Testis (tissue), 2 donors: ENCODE measurements at regions not wholly inside any gene's neighbourhood (a gene's known extent, or its start where the extent isn't known, plus 50 kb on each side); places are given as distances from the start of the nearest gene placed in this dataset.

Source experiments
- DNase-seq: peaks from one replicate; pipeline ENCODE4 v3.0.0-alpha.2; 2019
- H3K27ac ChIP-seq, 2 donors: fragments of 200-600 bp; sonication (generic); one replicate each; pipeline ENCODE4 v1.5.1; 2019
- H3K27me3 ChIP-seq: fragments of 200-600 bp; sonication (generic); one replicate; pipeline ENCODE4 v1.5.1; 2019
- H3K36me3 ChIP-seq: fragments of 200-600 bp; sonication (generic); one replicate; pipeline ENCODE4 v1.5.1; 2017; ENCODE audit warnings: low read depth; ENCODE audit errors: missing control alignments
- H3K4me1 ChIP-seq: fragments of 200-600 bp; sonication (generic); one replicate; pipeline ENCODE4 v1.5.1; 2019
- H3K4me3 ChIP-seq, 2 donors: fragments of 200-600 bp; sonication (generic); one replicate each; pipeline ENCODE4 v1.5.1; 2017 to 2019
- H3K9me3 ChIP-seq: fragments of 200-600 bp; sonication (generic); one replicate; pipeline ENCODE4 v1.5.1; 2017
- POLR2A ChIP-seq: fragments of 450-650 bp; IDR thresholded peaks from one replicate; pipeline ENCODE4 v1.6.1; 2017; ENCODE audit warnings: antibody characterized with exemption, mild to moderate bottlenecking, moderate library complexity
- WGBS, 2 donors: methylation state at CpG; one replicate each; pipeline ENCODE4 v1.1.5; 2018; 5-methylcytosine and 5-hydroxymethylcytosine counted together
- intact Hi-C: fragments of 100-400 bp; cut with DNase I; formaldehyde crosslinking; loops from one replicate; pipeline ENCODE4 v1.15.1; 2023; ENCODE audit warnings: low total_unique reads
- TF ChIP-seq, protein P1 (sequence below), 3 experiments: fragments of 450-650 bp in 2 of 3; fragments of 200-600 bp in 1 of 3; sonication (generic) in 1 of 3; IDR thresholded peaks; one replicate each; pipeline ENCODE4 v1.5.1; 2016 to 2019; ENCODE audit warnings: antibody characterized with exemption in 3 of 3, mild to moderate bottlenecking in 2 of 3, moderate library complexity in 1 of 3

DNA sequence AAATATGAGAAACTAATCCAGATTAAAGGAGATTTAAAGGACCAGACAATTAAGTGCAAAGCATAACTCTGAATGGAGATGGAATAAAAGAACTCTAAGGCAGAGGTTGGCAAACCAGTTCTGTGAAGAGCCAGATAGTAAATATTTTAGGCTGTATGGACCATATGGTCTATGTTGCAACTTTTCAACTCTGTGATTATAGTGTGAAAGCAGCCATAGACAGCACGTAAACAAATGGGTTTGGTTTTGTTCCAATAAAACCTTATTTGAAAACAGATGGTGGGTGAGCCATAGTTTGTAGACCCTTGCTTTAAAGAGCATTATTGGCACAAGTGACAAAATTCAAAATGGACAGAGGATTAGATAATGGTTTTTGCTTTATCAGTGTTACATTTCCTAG, 884.1 kb downstream of the CCSER2 start:
- no peak for DNase-seq

DNA sequence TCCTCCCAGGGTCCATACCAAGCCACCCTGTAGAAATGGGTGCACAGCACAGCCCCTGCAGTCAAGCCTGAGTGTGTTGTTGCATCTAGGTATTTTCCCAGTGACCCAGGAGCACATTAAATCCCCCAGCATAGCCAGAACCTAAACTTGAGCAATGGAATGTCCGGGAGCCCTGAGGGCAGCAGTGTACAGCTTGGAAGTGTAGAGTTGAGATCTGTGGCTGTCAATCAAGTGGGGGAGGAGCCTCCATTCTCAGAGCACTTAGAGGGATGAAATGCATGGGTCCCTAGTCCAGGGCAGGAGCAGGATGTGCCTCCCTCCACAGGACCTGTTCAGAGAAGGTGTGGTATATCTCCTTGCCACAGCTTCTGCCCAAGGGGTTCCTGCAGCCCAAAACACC, 885.1 kb downstream of the CCSER2 start:
- no peaks in the 10 kb centered on the region for H3K27me3 ChIP-seq
- intact Hi-C loops: no loop called here
- no peaks in the 10 kb centered on the region for H3K9me3 ChIP-seq
- H3K4me1 ChIP-seq: no peaks in the 10 kb centered on the region
- WGBS, 2 donors: 88 to 91% methylated on average over 1 of the region's 1 CpG
- TF ChIP-seq, protein P1, sequence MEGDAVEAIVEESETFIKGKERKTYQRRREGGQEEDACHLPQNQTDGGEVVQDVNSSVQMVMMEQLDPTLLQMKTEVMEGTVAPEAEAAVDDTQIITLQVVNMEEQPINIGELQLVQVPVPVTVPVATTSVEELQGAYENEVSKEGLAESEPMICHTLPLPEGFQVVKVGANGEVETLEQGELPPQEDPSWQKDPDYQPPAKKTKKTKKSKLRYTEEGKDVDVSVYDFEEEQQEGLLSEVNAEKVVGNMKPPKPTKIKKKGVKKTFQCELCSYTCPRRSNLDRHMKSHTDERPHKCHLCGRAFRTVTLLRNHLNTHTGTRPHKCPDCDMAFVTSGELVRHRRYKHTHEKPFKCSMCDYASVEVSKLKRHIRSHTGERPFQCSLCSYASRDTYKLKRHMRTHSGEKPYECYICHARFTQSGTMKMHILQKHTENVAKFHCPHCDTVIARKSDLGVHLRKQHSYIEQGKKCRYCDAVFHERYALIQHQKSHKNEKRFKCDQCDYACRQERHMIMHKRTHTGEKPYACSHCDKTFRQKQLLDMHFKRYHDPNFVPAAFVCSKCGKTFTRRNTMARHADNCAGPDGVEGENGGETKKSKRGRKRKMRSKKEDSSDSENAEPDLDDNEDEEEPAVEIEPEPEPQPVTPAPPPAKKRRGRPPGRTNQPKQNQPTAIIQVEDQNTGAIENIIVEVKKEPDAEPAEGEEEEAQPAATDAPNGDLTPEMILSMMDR (IDR thresholded peaks at IDR 0.05): no peak
- no peak for TF ChIP-seq POLR2A
- H3K27ac ChIP-seq: no peak overlapping the region
- H3K4me3 ChIP-seq: no peak overlapping the region
- no peaks in the 10 kb centered on the region for H3K36me3 ChIP-seq
- no peak for DNase-seq

More for the DNA sequence above, 884.1 kb downstream of the CCSER2 start:
- Histone ChIP-seq H3K4me1 (no peaks in the 10 kb centered on the region), H3K27me3 (no peaks in the 10 kb centered on the region), H3K27ac (no peak overlapping the region), H3K9me3 (no peaks in the 10 kb centered on the region), H3K36me3 (no peaks in the 10 kb centered on the region), H3K4me3 (no peak overlapping the region)
- intact Hi-C loops: no loop called here
- TF ChIP-seq, protein P1 (IDR thresholded peaks at IDR 0.05): no peak
- TF ChIP-seq POLR2A: no peak
- WGBS, 2 donors: 34 to 76% methylated on average over 1 of the region's 1 CpG

DNA sequence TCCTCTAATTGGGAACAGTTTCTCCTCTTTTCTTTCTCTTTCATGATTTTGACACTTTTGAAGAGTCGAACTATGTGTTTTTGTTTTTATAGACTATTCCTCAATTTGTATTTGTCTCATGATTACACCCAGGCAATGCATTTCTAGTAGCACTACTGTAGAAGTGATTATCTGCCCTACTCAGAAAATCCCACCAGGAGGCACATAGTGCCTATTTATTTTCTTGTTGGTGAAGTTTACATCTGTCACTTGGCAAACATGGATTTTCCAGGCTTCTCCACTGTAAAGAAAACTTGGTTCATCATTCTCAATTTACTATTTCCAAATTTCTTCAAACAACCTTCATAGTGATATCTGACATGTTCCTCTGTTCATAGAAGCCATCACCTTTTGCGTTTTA, 893.9 kb downstream of the CCSER2 start:
- intact Hi-C loops: no loop called here
- Histone ChIP-seq H3K9me3 (no peaks in the 10 kb centered on the region), H3K4me1 (no peaks in the 10 kb centered on the region), H3K36me3 (no peaks in the 10 kb centered on the region), H3K27me3 (no peaks in the 10 kb centered on the region), H3K4me3 (no peak overlapping the region), H3K27ac (no peak overlapping the region)
- WGBS, 2 donors: 89 to 94% methylated on average over 2 of the region's 2 CpGs
- DNase-seq: no peak
- TF ChIP-seq, protein P1 (IDR thresholded peaks at IDR 0.05): no peak
- no peak for TF ChIP-seq POLR2A

DNA sequence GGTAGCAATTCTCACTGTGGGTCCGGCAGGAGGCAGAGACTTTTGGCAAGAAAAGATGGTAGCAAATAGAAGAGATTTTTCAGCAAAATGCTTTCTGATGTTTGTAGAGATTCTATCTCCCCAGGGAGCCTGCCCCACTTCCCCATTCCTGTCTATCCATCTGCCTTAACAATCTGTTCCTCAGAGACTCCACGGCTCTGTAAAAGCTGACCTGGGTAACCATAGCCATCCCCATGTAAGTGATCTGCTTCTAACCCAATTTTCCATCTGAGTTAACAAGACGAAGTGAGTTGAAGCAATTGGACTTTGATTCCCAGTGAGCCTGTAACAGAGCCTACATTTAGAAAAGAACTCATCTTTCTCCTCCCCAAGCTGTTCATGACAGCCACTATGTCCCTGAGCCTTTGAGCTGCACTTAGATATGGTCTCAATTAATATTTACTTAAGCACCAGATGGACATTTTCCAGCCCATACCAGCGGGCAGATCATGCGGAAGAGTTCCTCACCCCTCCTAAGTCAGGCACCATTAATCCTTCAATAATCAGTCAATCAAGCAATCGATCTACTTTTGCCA, 896.1 kb downstream of the CCSER2 start:
- intact Hi-C loops: no loop called here
- WGBS, 2 donors: 72 to 91% methylated on average over 6 of the region's 6 CpGs
- Histone ChIP-seq H3K9me3 (no peaks in the 10 kb centered on the region), H3K4me1 (no peaks in the 10 kb centered on the region), H3K36me3 (no peaks in the 10 kb centered on the region), H3K27me3 (no peaks in the 10 kb centered on the region), H3K4me3 (no peak overlapping the region), H3K27ac (no peak overlapping the region)
- TF ChIP-seq, protein P1 (IDR thresholded peaks at IDR 0.05): no peak
- TF ChIP-seq POLR2A: no peak
- DNase-seq: no peak

DNA sequence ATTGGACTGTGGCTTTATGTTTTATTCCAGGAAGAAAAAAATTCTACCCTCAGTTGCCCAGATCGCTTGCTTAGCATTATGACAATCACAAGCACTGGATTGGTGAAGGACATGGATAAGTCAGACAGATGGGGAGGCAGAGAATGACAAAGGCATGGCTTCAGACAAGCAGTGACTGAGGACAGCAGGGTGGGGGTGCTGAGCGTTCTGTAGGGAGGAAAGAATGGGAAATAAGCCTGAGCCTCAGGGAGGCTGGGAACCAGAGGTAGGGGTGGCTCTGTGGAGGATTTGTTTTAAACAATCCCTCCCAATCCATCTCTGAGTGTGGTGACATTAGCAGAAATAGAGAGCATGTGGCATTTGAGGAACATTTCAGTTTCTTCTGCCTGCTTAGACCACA, 896.9 kb downstream of the CCSER2 start:
- no peak overlapping the region for H3K4me3 ChIP-seq
- WGBS, 2 donors: 81 to 95% methylated on average over 2 of the region's 2 CpGs
- no peaks in the 10 kb centered on the region for H3K27me3 ChIP-seq
- intact Hi-C loops: no loop called here
- no peaks in the 10 kb centered on the region for H3K4me1 ChIP-seq
- H3K36me3 ChIP-seq: no peaks in the 10 kb centered on the region
- no peak for DNase-seq
- no peak overlapping the region for H3K27ac ChIP-seq
- H3K9me3 ChIP-seq: no peaks in the 10 kb centered on the region
- no peak for TF ChIP-seq POLR2A
- TF ChIP-seq, protein P1 (IDR thresholded peaks at IDR 0.05): no peak
